ENCODE measurements at regions not wholly inside any gene's neighbourhood (a gene's known extent, or its start where the extent isn't known, plus 50 kb on each side); places are given as distances from the start of the nearest gene placed in this dataset.

DNA sequence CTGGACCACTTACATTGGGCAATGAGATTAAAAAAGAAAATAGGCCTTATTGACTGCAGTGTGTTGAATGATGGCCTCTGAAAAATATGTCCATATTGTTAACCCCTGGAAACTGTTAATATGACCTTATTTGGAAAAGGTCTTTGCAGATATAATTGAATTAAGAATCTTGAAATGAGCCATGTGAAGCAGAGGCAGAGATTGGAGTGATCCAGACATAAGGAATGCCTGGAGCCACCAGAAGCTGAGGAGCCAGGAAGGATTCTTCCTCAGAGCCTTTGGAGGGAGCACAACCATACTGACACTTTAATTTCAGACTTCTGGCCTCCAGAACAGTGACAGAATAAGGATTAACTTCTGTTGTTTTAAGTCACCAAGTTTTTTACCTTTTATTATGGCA is 510.4 kb upstream of the AGTR1 start:
- in situ Hi-C loops (cut with MboI; ENCODE audit: low pct_unique_long_range_greater_than_20kb, low sequenced_read_pairs, unreplicated experiment): no loop called here
- DNase-seq (ENCODE audit: low spot score): no peak
- no peak for TF ChIP-seq CTCF (IDR thresholded peaks at IDR 0.05; ENCODE audit: extremely low read depth, insufficient read depth, missing control alignments)

GRCh38 chr3:148190441-148190990 is 507.2 kb upstream of the AGTR1 start:
- no peak for TF ChIP-seq CTCF (IDR thresholded peaks at IDR 0.05; ENCODE audit: extremely low read depth, insufficient read depth, missing control alignments)
- no peak for DNase-seq (ENCODE audit: low spot score)
- in situ Hi-C loops (cut with MboI; ENCODE audit: low pct_unique_long_range_greater_than_20kb, low sequenced_read_pairs, unreplicated experiment): no loop called here

DNA sequence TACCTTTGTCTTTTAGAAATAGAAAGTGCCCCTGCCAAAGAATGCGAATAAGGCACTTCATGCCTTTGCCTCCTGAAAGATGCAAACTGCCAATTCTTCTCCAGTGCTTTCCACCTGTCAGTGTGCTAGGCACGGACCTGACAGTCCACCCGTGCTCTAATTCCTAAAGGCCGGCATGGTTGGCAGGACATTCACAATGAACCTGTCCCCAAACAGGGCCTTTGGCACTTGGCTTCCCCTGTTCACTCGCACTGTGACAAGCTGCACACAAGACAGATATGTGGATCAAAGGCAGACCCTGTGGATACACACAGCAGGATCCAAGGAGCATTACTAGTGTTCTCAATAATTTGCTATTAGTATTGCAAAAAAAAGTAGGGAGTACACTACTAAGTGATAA is 505.7 kb upstream of the AGTR1 start:
- TF ChIP-seq CTCF (IDR thresholded peaks at IDR 0.05; ENCODE audit: extremely low read depth, insufficient read depth, missing control alignments): no peak
- no peak for DNase-seq (ENCODE audit: low spot score)
- in situ Hi-C loops (cut with MboI; ENCODE audit: low pct_unique_long_range_greater_than_20kb, low sequenced_read_pairs, unreplicated experiment): no loop called here

GRCh38 chr3:148197061-148197460 is 500.6 kb upstream of the AGTR1 start:
- DNase-seq (ENCODE audit: low spot score): no peak
- in situ Hi-C loops (cut with MboI; ENCODE audit: low pct_unique_long_range_greater_than_20kb, low sequenced_read_pairs, unreplicated experiment): no loop called here
- no peak for TF ChIP-seq CTCF (IDR thresholded peaks at IDR 0.05; ENCODE audit: extremely low read depth, insufficient read depth, missing control alignments)

- TF ChIP-seq CTCF (IDR thresholded peaks at IDR 0.05; ENCODE audit: extremely low read depth, insufficient read depth, missing control alignments): no peak
- in situ Hi-C loops (cut with MboI; ENCODE audit: low pct_unique_long_range_greater_than_20kb, low sequenced_read_pairs, unreplicated experiment): no loop called here
- DNase-seq (ENCODE audit: low spot score): no peak
Observed at GRCh38 chr3:148202386-148202785, 495.3 kb upstream of the AGTR1 start.

GRCh38 chr3:148203297-148204010 is 494.2 kb upstream of the AGTR1 start:
- in situ Hi-C loops (cut with MboI; ENCODE audit: low pct_unique_long_range_greater_than_20kb, low sequenced_read_pairs, unreplicated experiment): no loop called here
- TF ChIP-seq CTCF (IDR thresholded peaks at IDR 0.05; ENCODE audit: extremely low read depth, insufficient read depth, missing control alignments): no peak
- no peak for DNase-seq (ENCODE audit: low spot score)

Data from GM13977 (cell line).